ENCODE measurements at regions not wholly inside any gene's neighbourhood (a gene's known extent, or its start where the extent isn't known, plus 50 kb on each side); places are given as distances from the start of the nearest gene placed in this dataset.

GRCh38 chr13:89239361-89240127, 1568.4 kb downstream of the SLITRK5 start:
- TF ChIP-seq CTCF (conservative IDR thresholded peaks at IDR 0.05; ENCODE audit: low read depth in 2 of 2): no peak
- no peak for TF ChIP-seq JUNB (IDR thresholded peaks at IDR 0.05; ENCODE audit: unreplicated experiment)
- no peak for TF ChIP-seq EZH2 (IDR thresholded peaks at IDR 0.05; ENCODE audit: low read depth, unreplicated experiment)
- no peak for TF ChIP-seq STAT1 (IDR thresholded peaks at IDR 0.05; ENCODE audit: unreplicated experiment)

Measured in GM23338 (cell line).